ENCODE measurements at regions not wholly inside any gene's neighbourhood (a gene's known extent, or its start where the extent isn't known, plus 50 kb on each side); places are given as distances from the start of the nearest gene placed in this dataset.

GRCh38 chr2:111695441-111696007 lies 188.5 kb downstream of the ANAPC1 start:
- no peak overlapping the region for H3K27ac ChIP-seq (ENCODE audit: insufficient read depth, low read depth, low read length)
- H3K4me1 ChIP-seq (ENCODE audit: control insufficient read depth, extremely low read depth, insufficient read depth, low read length), result peaks cover 27% of the 10 kb centered on the region
- H3K9ac ChIP-seq (replicated peaks; ENCODE audit: extremely low read depth, insufficient read depth, low read length), result no peak overlapping the region
- FAIRE-seq, result no peak
- POLR2A ChIA-PET, result interaction anchor here (1.0 kb wide), 1 partner anchor 575 kb away, joined by 3 read pairs; the partner anchor contains the start of gene BCL2L11
- H3K4me2 ChIP-seq (ENCODE audit: insufficient read depth, low read length), result no peak overlapping the region
- no peaks in the 10 kb centered on the region for H3K9me1 ChIP-seq (replicated peaks; ENCODE audit: control insufficient read depth, extremely low read depth, insufficient read depth, low read length)
- DNase-seq (ENCODE audit: low read depth, low spot score), result no peak
- no peak overlapping the region for H3K4me3 ChIP-seq (replicated peaks in 1 of 3; ENCODE audit: insufficient read depth in 1 of 3, low read depth in 1 of 3, low read length in 3 of 3)
- H3K27me3 ChIP-seq (ENCODE audit: control insufficient read depth in 2 of 2, insufficient read depth in 2 of 2, low read length in 2 of 2), result no peaks in the 10 kb centered on the region
- intact Hi-C loops (cut with micrococcal nuclease) (no loop called here), dilution Hi-C loops (cut with MboI; ENCODE audit: extremely low pct_ligation_motif_present, low sequenced_read_pairs) (no loop called here)
- H2AFZ ChIP-seq (ENCODE audit: low read depth, low read length), result no peak overlapping the region
- no peaks in the 10 kb centered on the region for H4K20me1 ChIP-seq (replicated peaks; ENCODE audit: control insufficient read depth, extremely low read depth, insufficient read depth, low read length)
- H3K36me3 ChIP-seq (ENCODE audit: control insufficient read depth in 2 of 2, extremely low read depth in 1 of 2, insufficient read depth in 2 of 2, low read length in 2 of 2), result no peaks in the 10 kb centered on the region
- no peaks in the 10 kb centered on the region for H3K79me2 ChIP-seq (ENCODE audit: control insufficient read depth, insufficient read depth, low read length)
- no peaks in the 10 kb centered on the region for H3K9me3 ChIP-seq (replicated peaks; ENCODE audit: control insufficient read depth, insufficient read depth, low read length)
- no TSS peak for BruUV-seq (replicated peaks)
- CTCF ChIA-PET, result interaction anchor here (1.0 to 1.2 kb wide), 2 partner anchors 7 to 16 kb away, joined by 3 read pairs; no protein-coding TSS in a partner anchor
- TF ChIP-seq, protein P1, sequence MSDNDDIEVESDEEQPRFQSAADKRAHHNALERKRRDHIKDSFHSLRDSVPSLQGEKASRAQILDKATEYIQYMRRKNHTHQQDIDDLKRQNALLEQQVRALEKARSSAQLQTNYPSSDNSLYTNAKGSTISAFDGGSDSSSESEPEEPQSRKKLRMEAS (IDR thresholded peaks at IDR 0.05; ENCODE audit: insufficient read depth, insufficient read length), result no peak
- TF ChIP-seq, protein P2, sequence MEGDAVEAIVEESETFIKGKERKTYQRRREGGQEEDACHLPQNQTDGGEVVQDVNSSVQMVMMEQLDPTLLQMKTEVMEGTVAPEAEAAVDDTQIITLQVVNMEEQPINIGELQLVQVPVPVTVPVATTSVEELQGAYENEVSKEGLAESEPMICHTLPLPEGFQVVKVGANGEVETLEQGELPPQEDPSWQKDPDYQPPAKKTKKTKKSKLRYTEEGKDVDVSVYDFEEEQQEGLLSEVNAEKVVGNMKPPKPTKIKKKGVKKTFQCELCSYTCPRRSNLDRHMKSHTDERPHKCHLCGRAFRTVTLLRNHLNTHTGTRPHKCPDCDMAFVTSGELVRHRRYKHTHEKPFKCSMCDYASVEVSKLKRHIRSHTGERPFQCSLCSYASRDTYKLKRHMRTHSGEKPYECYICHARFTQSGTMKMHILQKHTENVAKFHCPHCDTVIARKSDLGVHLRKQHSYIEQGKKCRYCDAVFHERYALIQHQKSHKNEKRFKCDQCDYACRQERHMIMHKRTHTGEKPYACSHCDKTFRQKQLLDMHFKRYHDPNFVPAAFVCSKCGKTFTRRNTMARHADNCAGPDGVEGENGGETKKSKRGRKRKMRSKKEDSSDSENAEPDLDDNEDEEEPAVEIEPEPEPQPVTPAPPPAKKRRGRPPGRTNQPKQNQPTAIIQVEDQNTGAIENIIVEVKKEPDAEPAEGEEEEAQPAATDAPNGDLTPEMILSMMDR (IDR thresholded peaks at IDR 0.05; ENCODE audit: extremely low read depth in 1 of 2, insufficient read depth in 1 of 2, low read depth in 1 of 2, low read length in 2 of 2), result no peak
- TF ChIP-seq JUN (IDR thresholded peaks at IDR 0.05; ENCODE audit: borderline replicate concordance, insufficient read depth, insufficient read length, low read depth), result no peak
- no peak for TF ChIP-seq MYC (IDR thresholded peaks at IDR 0.05; ENCODE audit: low read depth, low read length)
- TF ChIP-seq POLR2AphosphoS5 (IDR thresholded peaks at IDR 0.05; ENCODE audit: insufficient read depth, low read depth, low read length), result no peak
- TF ChIP-seq FOS (IDR thresholded peaks at IDR 0.05; ENCODE audit: borderline replicate concordance, insufficient read depth, low read length), result no peak
- no peak for TF ChIP-seq EZH2 (IDR thresholded peaks at IDR 0.05; ENCODE audit: borderline replicate concordance, low read depth, low read length, severe bottlenecking)
- no peak for TF ChIP-seq GATA2 (IDR thresholded peaks at IDR 0.05; ENCODE audit: insufficient read depth, insufficient read length, low read depth, low read length)
- no peak for TF ChIP-seq POLR2A (IDR thresholded peaks at IDR 0.05; ENCODE audit: low read depth, low read length)
